AG10803 (cell line): ENCODE measurements at regions not wholly inside any gene's neighbourhood (a gene's known extent, or its start where the extent isn't known, plus 50 kb on each side); places are given as distances from the start of the nearest gene placed in this dataset.

Experiments
- DNase-seq: peaks from one replicate; pipeline ENCODE4 v3.0.0; 2010; ENCODE audit warnings: low read depth
- H3K4me3 ChIP-seq: 2 replicates; pipeline ENCODE4 v1.5.1; 2011; ENCODE audit warnings: mild to moderate bottlenecking, low read length, control low read depth
- CTCF ChIP-seq: conservative IDR thresholded peaks from 2 replicates; pipeline ENCODE4 v1.5.1; 2011; ENCODE audit warnings: mild to moderate bottlenecking, low read length, control low read depth, inconsistent platforms

- no peak for DNase-seq
- no peak for TF ChIP-seq CTCF
- H3K4me3 ChIP-seq, result no peak overlapping the region
Measured at GRCh38 chr10:29102636-29103035, 186.2 kb upstream of the LYZL1 start.

GRCh38 chr10:29104661-29105399 lies 184.0 kb upstream of the LYZL1 start:
- TF ChIP-seq CTCF, result no peak
- no peak for DNase-seq
- H3K4me3 ChIP-seq, result no peak overlapping the region

GRCh38 chr10:29105516-29106215 lies 183.2 kb upstream of the LYZL1 start:
- H3K4me3 ChIP-seq, result no peak overlapping the region
- peak; percentile 11 for DNase-seq
- TF ChIP-seq CTCF, result no peak

GRCh38 chr10:29106287-29106686 lies 182.6 kb upstream of the LYZL1 start:
- TF ChIP-seq CTCF, result no peak
- H3K4me3 ChIP-seq, result no peak overlapping the region
- no peak for DNase-seq

GRCh38 chr10:29107866-29108498 lies 180.9 kb upstream of the LYZL1 start:
- H3K4me3 ChIP-seq, result no peak overlapping the region
- no peak for TF ChIP-seq CTCF
- no peak for DNase-seq

GRCh38 chr10:29109707-29110571 lies 178.9 kb upstream of the LYZL1 start:
- H3K4me3 ChIP-seq, result no peak overlapping the region
- no peak for TF ChIP-seq CTCF
- no peak for DNase-seq
